ENCODE measurements at regions not wholly inside any gene's neighbourhood (a gene's known extent, or its start where the extent isn't known, plus 50 kb on each side); places are given as distances from the start of the nearest gene placed in this dataset.

DNA sequence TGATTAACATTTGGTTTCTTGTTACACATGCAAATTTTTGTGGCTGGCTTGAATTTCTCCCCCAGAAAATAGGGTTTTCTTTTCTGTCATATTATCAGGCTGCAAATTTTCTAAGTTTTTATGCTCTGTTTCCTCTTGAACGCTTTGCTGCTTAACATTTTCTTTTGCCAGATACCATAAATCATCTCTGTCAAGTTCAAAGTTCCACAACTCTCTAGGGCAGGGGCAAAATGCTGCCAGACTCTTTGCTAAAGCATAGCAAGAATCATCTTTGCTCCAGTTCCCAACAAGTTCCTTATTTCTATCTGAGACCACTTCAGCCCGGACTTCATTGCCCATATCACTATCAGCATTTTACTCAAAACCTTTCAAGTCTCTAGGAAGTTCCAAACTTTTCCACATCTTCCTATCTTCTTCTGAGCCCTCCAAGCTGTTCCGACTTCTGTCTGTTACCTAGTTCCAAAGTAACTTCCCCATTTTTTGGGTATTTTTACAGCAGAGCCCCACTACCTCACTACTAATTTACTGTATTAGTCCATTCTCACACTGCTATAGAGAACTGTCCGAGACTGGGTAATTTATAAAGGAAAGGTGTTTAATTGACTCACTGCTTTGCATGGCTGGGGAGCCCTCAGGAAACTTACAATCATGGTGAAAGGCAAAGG lies 486.9 kb upstream of the NCAM2 start:
- TF ChIP-seq, protein P1, sequence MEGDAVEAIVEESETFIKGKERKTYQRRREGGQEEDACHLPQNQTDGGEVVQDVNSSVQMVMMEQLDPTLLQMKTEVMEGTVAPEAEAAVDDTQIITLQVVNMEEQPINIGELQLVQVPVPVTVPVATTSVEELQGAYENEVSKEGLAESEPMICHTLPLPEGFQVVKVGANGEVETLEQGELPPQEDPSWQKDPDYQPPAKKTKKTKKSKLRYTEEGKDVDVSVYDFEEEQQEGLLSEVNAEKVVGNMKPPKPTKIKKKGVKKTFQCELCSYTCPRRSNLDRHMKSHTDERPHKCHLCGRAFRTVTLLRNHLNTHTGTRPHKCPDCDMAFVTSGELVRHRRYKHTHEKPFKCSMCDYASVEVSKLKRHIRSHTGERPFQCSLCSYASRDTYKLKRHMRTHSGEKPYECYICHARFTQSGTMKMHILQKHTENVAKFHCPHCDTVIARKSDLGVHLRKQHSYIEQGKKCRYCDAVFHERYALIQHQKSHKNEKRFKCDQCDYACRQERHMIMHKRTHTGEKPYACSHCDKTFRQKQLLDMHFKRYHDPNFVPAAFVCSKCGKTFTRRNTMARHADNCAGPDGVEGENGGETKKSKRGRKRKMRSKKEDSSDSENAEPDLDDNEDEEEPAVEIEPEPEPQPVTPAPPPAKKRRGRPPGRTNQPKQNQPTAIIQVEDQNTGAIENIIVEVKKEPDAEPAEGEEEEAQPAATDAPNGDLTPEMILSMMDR (conservative IDR thresholded peaks at IDR 0.05; ENCODE audit: low read length): no peak
- TF ChIP-seq EZH2phosphoT487 (IDR thresholded peaks at IDR 0.05; ENCODE audit: borderline replicate concordance, low read depth, low read length): no peak

All from OCI-LY7 (cell line).